CD8-positive, alpha-beta memory T cell (primary cell): ENCODE measurements at regions not wholly inside any gene's neighbourhood (a gene's known extent, or its start where the extent isn't known, plus 50 kb on each side); places are given as distances from the start of the nearest gene placed in this dataset.

Source experiments
- CTCF ChIA-PET: fragments of 350-600 bp; sonication (Branson Sonifier 250); formaldehyde crosslinking; loops from one replicate; lab custom pipeline; 2021; ENCODE audit warnings: antibody characterized with exemption; lab: Charles Lee
- POLR2A ChIA-PET: fragments of 350-600 bp; sonication (Branson Sonifier 250); formaldehyde crosslinking; loops from one replicate; lab custom pipeline; 2021; ENCODE audit warnings: antibody characterized with exemption; lab: Charles Lee
- DNase-seq, 5 donors: peaks; one replicate each; pipeline versions ENCODE4 v3.0.0 to v3.0.0-alpha.2; 2020 to 2022; ENCODE audit warnings: mixed read lengths in 1 of 5
- H3K27ac ChIP-seq: one replicate; pipeline ENCODE4 v1.7.0; 2013; ENCODE audit warnings: low read depth, mild to moderate bottlenecking, low read length, moderate library complexity
- H3K27me3 ChIP-seq: 2 replicates; pipeline ENCODE4 v1.7.0; 2013; ENCODE audit warnings: low read length, mild to moderate bottlenecking; ENCODE audit not compliant: insufficient read depth, poor library complexity, severe bottlenecking
- H3K36me3 ChIP-seq: 2 replicates; pipeline ENCODE4 v1.7.0; 2013; ENCODE audit warnings: mild to moderate bottlenecking, low read length, moderate library complexity; ENCODE audit not compliant: insufficient read depth
- H3K4me1 ChIP-seq: 2 replicates; pipeline ENCODE4 v1.7.0; 2013; ENCODE audit warnings: mild to moderate bottlenecking, low read length, moderate library complexity; ENCODE audit not compliant: insufficient read depth
- H3K4me3 ChIP-seq: 2 replicates; pipeline ENCODE4 v1.7.0; 2013; ENCODE audit warnings: mild to moderate bottlenecking, low read length
- H3K9me3 ChIP-seq: 2 replicates; pipeline ENCODE4 v1.7.0; 2013; ENCODE audit warnings: mild to moderate bottlenecking, low read length
- H3K27ac Mint-ChIP-seq, 8 donors: one replicate each; pipeline ENCODE4 v1.8.0; 2020 to 2021; ENCODE audit warnings: mixed read lengths in 8 of 8, mild to moderate bottlenecking in 6 of 8, inconsistent platforms in 3 of 8, moderate library complexity in 3 of 8
- H3K27me3 Mint-ChIP-seq, 2 donors: one replicate each; pipeline ENCODE4 v1.8.0; 2020 to 2021; ENCODE audit warnings: mixed read lengths in 2 of 2, mild to moderate bottlenecking in 1 of 2, moderate library complexity in 1 of 2
- H3K36me3 Mint-ChIP-seq, 3 donors: one replicate each; pipeline ENCODE4 v1.8.0; 2020 to 2021; ENCODE audit warnings: mixed read lengths in 3 of 3, inconsistent platforms in 1 of 3, mild to moderate bottlenecking in 1 of 3
- H3K4me1 Mint-ChIP-seq, 3 donors: one replicate each; pipeline ENCODE4 v1.8.0; 2020 to 2021; ENCODE audit warnings: mixed read lengths in 3 of 3, inconsistent platforms in 1 of 3, mild to moderate bottlenecking in 1 of 3
- H3K4me3 Mint-ChIP-seq, 7 donors: one replicate each; pipeline ENCODE4 v1.8.0; 2020 to 2021; ENCODE audit warnings: mixed read lengths in 7 of 7, mild to moderate bottlenecking in 6 of 7, moderate library complexity in 4 of 7, inconsistent platforms in 2 of 7
- H3K9me3 Mint-ChIP-seq, 5 donors: one replicate each; pipeline ENCODE4 v1.8.0; 2020 to 2022; ENCODE audit warnings: mixed read lengths in 5 of 5, mild to moderate bottlenecking in 3 of 5, moderate library complexity in 2 of 5, inconsistent platforms in 1 of 5

GRCh38 chr5:118016396-118016795, 972.0 kb downstream of the DTWD2 start:
- peaks cover 0 to 23% (median 2%) of the 10 kb centered on the region in 5 donors for H3K9me3 Mint-ChIP-seq

GRCh38 chr5:118015511-118015910, 972.8 kb downstream of the DTWD2 start:
- Mint-ChIP-seq H3K27ac (no peak overlapping the region), H3K4me1 (no peaks in the 10 kb centered on the region), H3K4me3 (no peak overlapping the region), H3K36me3 (no peaks in the 10 kb centered on the region), H3K9me3 (peaks cover 0 to 23% (median 2%) of the 10 kb centered on the region in 5 donors), H3K27me3 (no peaks in the 10 kb centered on the region)
- DNase-seq, result no peak
- Histone ChIP-seq H3K4me1 (no peaks in the 10 kb centered on the region), H3K27ac (no peak overlapping the region), H3K9me3 (no peaks in the 10 kb centered on the region), H3K36me3 (no peaks in the 10 kb centered on the region), H3K4me3 (no peak overlapping the region), H3K27me3 (no peaks in the 10 kb centered on the region)
- ChIA-PET CTCF (no interaction called here), POLR2A (no interaction called here)

More at GRCh38 chr5:118016396-118016795, 972.0 kb downstream of the DTWD2 start:
- H3K27me3 ChIP-seq, result no peaks in the 10 kb centered on the region
- CTCF ChIA-PET, result no interaction called here
- no peaks in the 10 kb centered on the region for H3K9me3 ChIP-seq
- no peak for DNase-seq
- no peaks in the 10 kb centered on the region for H3K4me1 ChIP-seq
- no peaks in the 10 kb centered on the region for H3K36me3 Mint-ChIP-seq
- POLR2A ChIA-PET, result no interaction called here
- H3K4me1 Mint-ChIP-seq, result no peaks in the 10 kb centered on the region
- H3K27ac ChIP-seq, result no peak overlapping the region
- no peak overlapping the region for H3K27ac Mint-ChIP-seq
- H3K27me3 Mint-ChIP-seq, result no peaks in the 10 kb centered on the region
- no peaks in the 10 kb centered on the region for H3K36me3 ChIP-seq
- H3K4me3 ChIP-seq, result no peak overlapping the region
- H3K4me3 Mint-ChIP-seq, result no peak overlapping the region

GRCh38 chr5:118009741-118010297, 978.5 kb downstream of the DTWD2 start:
- H3K9me3 ChIP-seq, result no peaks in the 10 kb centered on the region
- no peak overlapping the region for H3K27ac Mint-ChIP-seq
- CTCF ChIA-PET, result no interaction called here
- no peaks in the 10 kb centered on the region for H3K27me3 ChIP-seq
- H3K9me3 Mint-ChIP-seq, result peaks cover 0 to 21% (median 6%) of the 10 kb centered on the region in 5 donors
- H3K4me3 Mint-ChIP-seq, result no peak overlapping the region
- DNase-seq, result no peak
- H3K36me3 Mint-ChIP-seq, result no peaks in the 10 kb centered on the region
- H3K27me3 Mint-ChIP-seq, result no peaks in the 10 kb centered on the region
- POLR2A ChIA-PET, result no interaction called here
- no peaks in the 10 kb centered on the region for H3K4me1 ChIP-seq
- H3K36me3 ChIP-seq, result no peaks in the 10 kb centered on the region
- H3K27ac ChIP-seq, result no peak overlapping the region
- no peak overlapping the region for H3K4me3 ChIP-seq
- no peaks in the 10 kb centered on the region for H3K4me1 Mint-ChIP-seq

GRCh38 chr5:118008779-118009178, 979.6 kb downstream of the DTWD2 start:
- POLR2A ChIA-PET, result no interaction called here
- Mint-ChIP-seq H3K9me3 (peaks cover 0 to 17% (median 7%) of the 10 kb centered on the region in 5 donors), H3K4me3 (no peak overlapping the region), H3K4me1 (no peaks in the 10 kb centered on the region), H3K36me3 (no peaks in the 10 kb centered on the region), H3K27me3 (no peaks in the 10 kb centered on the region), H3K27ac (no peak overlapping the region)
- no peaks in the 10 kb centered on the region for H3K27me3 ChIP-seq
- H3K9me3 ChIP-seq, result no peaks in the 10 kb centered on the region
- H3K36me3 ChIP-seq, result no peaks in the 10 kb centered on the region
- H3K4me3 ChIP-seq, result no peak overlapping the region
- no peak for DNase-seq
- no peak overlapping the region for H3K27ac ChIP-seq
- H3K4me1 ChIP-seq, result no peaks in the 10 kb centered on the region
- CTCF ChIA-PET, result no interaction called here

- POLR2A ChIA-PET, result no interaction called here
- CTCF ChIA-PET, result no interaction called here
These were observed 981.1 kb downstream of the DTWD2 start for GRCh38 chr5:118007262-118007661.

GRCh38 chr5:118006219-118006618, 982.1 kb downstream of the DTWD2 start:
- H3K4me3 ChIP-seq, result no peak overlapping the region
- H3K4me1 ChIP-seq, result no peaks in the 10 kb centered on the region
- no peak overlapping the region for H3K4me3 Mint-ChIP-seq
- CTCF ChIA-PET, result no interaction called here
- H3K27ac Mint-ChIP-seq, result no peak overlapping the region
- POLR2A ChIA-PET, result no interaction called here
- H3K4me1 Mint-ChIP-seq, result no peaks in the 10 kb centered on the region
- no peaks in the 10 kb centered on the region for H3K27me3 Mint-ChIP-seq
- DNase-seq, result no peak
- no peaks in the 10 kb centered on the region for H3K36me3 Mint-ChIP-seq
- H3K9me3 ChIP-seq, result no peaks in the 10 kb centered on the region
- H3K27me3 ChIP-seq, result no peaks in the 10 kb centered on the region
- H3K9me3 Mint-ChIP-seq, result peaks cover 0 to 10% (median 7%) of the 10 kb centered on the region in 5 donors
- no peaks in the 10 kb centered on the region for H3K36me3 ChIP-seq
- H3K27ac ChIP-seq, result no peak overlapping the region

More at GRCh38 chr5:118007262-118007661, 981.1 kb downstream of the DTWD2 start:
- H3K27me3 Mint-ChIP-seq, result no peaks in the 10 kb centered on the region
- Histone ChIP-seq H3K4me3 (no peak overlapping the region), H3K36me3 (no peaks in the 10 kb centered on the region), H3K27ac (no peak overlapping the region), H3K4me1 (no peaks in the 10 kb centered on the region), H3K9me3 (no peaks in the 10 kb centered on the region), H3K27me3 (no peaks in the 10 kb centered on the region)
- H3K9me3 Mint-ChIP-seq, result peaks cover 0 to 10% (median 7%) of the 10 kb centered on the region in 5 donors
- no peaks in the 10 kb centered on the region for H3K4me1 Mint-ChIP-seq
- H3K36me3 Mint-ChIP-seq, result no peaks in the 10 kb centered on the region
- no peak for DNase-seq
- no peak overlapping the region for H3K27ac Mint-ChIP-seq
- H3K4me3 Mint-ChIP-seq, result no peak overlapping the region

GRCh38 chr5:117999939-118000549, 988.3 kb downstream of the DTWD2 start:
- Histone ChIP-seq H3K4me1 (no peaks in the 10 kb centered on the region), H3K27ac (no peak overlapping the region), H3K9me3 (no peaks in the 10 kb centered on the region), H3K27me3 (no peaks in the 10 kb centered on the region), H3K36me3 (no peaks in the 10 kb centered on the region), H3K4me3 (no peak overlapping the region)
- POLR2A ChIA-PET, result no interaction called here
- DNase-seq, result no peak
- no peak overlapping the region for H3K27ac Mint-ChIP-seq
- no peaks in the 10 kb centered on the region for H3K36me3 Mint-ChIP-seq
- no peak overlapping the region for H3K4me3 Mint-ChIP-seq
- CTCF ChIA-PET, result no interaction called here
- no peaks in the 10 kb centered on the region for H3K27me3 Mint-ChIP-seq
- H3K9me3 Mint-ChIP-seq, result peaks cover 0 to 22% (median 1%) of the 10 kb centered on the region in 5 donors
- no peaks in the 10 kb centered on the region for H3K4me1 Mint-ChIP-seq

- Histone ChIP-seq H3K4me3 (no peak overlapping the region), H3K4me1 (no peaks in the 10 kb centered on the region), H3K36me3 (no peaks in the 10 kb centered on the region), H3K27ac (no peak overlapping the region), H3K9me3 (no peaks in the 10 kb centered on the region), H3K27me3 (no peaks in the 10 kb centered on the region)
- no peaks in the 10 kb centered on the region for H3K36me3 Mint-ChIP-seq
- ChIA-PET CTCF (no interaction called here), POLR2A (no interaction called here)
- no peak overlapping the region for H3K4me3 Mint-ChIP-seq
- no peak overlapping the region for H3K27ac Mint-ChIP-seq
- DNase-seq, result no peak
- no peaks in the 10 kb centered on the region for H3K27me3 Mint-ChIP-seq
- no peaks in the 10 kb centered on the region for H3K4me1 Mint-ChIP-seq
- peaks cover 4 to 12% (median 6%) of the 10 kb centered on the region in 5 donors for H3K9me3 Mint-ChIP-seq
These were observed 1005.7 kb downstream of the DTWD2 start for GRCh38 chr5:117982691-117983090.
